Prostate gland (tissue), 2 donors: ENCODE measurements at regions not wholly inside any gene's neighbourhood (a gene's known extent, or its start where the extent isn't known, plus 50 kb on each side); places are given as distances from the start of the nearest gene placed in this dataset.

ENCODE experiments used
- DNase-seq: peaks from one replicate; pipeline ENCODE4 v3.0.0-alpha.2; 2019; ENCODE audit warnings: low spot score
- H3K27ac ChIP-seq, 2 donors: fragments of 200-600 bp; sonication (generic); 2 replicates each; pipeline ENCODE4 v1.5.1; 2017 to 2019
- H3K27me3 ChIP-seq: fragments of 200-600 bp; sonication (generic); replicated peaks from 2 replicates; pipeline ENCODE4 v1.5.1; 2019; ENCODE audit not compliant: insufficient read depth
- H3K36me3 ChIP-seq, 2 donors: fragments of 200-600 bp; sonication (generic); 1 replicate in 1 of 2; 2 replicates in 1 of 2; pipeline versions ENCODE4 v1.5.1 to v1.8.1; 2017 to 2019
- H3K4me1 ChIP-seq: fragments of 200-600 bp; sonication (generic); replicated peaks from 2 replicates; pipeline ENCODE4 v1.5.1; 2019
- H3K4me3 ChIP-seq, 2 donors: fragments of 200-600 bp; sonication (generic); 2 replicates each; pipeline ENCODE4 v1.5.1; 2017 to 2019
- H3K9me3 ChIP-seq: fragments of 200-600 bp; sonication (generic); 2 replicates; pipeline ENCODE4 v1.5.1; 2017
- POLR2A ChIP-seq: fragments of 450-650 bp; IDR thresholded peaks from one replicate; pipeline ENCODE4 v1.6.1; 2016; ENCODE audit warnings: antibody characterized with exemption, mild to moderate bottlenecking
- POLR2AphosphoS5 ChIP-seq: sonication (generic); formaldehyde crosslinking; IDR thresholded peaks from one replicate; pipeline ENCODE4 v1.6.1; 2017; ENCODE audit warnings: antibody characterized with exemption
- WGBS: methylation state at CpG from one replicate; pipeline ENCODE4 v1.1.5; 2018; 5-methylcytosine and 5-hydroxymethylcytosine counted together
- intact Hi-C: fragments of 100-400 bp; cut with DNase I; formaldehyde crosslinking; loops from one replicate; pipeline ENCODE4 v1.14.2; 2022
- TF ChIP-seq, protein P1 (sequence below), 4 experiments: fragments of 200-600 bp in 2 of 4; fragments of 450-650 bp in 2 of 4; sonication (generic) in 2 of 4; IDR thresholded peaks; 1 replicate in 3 of 4; 2 replicates in 1 of 4; pipeline ENCODE4 v1.5.1; 2016 to 2019; ENCODE audit warnings: antibody characterized with exemption in 4 of 4, mild to moderate bottlenecking in 2 of 4, moderate library complexity in 2 of 4

DNA sequence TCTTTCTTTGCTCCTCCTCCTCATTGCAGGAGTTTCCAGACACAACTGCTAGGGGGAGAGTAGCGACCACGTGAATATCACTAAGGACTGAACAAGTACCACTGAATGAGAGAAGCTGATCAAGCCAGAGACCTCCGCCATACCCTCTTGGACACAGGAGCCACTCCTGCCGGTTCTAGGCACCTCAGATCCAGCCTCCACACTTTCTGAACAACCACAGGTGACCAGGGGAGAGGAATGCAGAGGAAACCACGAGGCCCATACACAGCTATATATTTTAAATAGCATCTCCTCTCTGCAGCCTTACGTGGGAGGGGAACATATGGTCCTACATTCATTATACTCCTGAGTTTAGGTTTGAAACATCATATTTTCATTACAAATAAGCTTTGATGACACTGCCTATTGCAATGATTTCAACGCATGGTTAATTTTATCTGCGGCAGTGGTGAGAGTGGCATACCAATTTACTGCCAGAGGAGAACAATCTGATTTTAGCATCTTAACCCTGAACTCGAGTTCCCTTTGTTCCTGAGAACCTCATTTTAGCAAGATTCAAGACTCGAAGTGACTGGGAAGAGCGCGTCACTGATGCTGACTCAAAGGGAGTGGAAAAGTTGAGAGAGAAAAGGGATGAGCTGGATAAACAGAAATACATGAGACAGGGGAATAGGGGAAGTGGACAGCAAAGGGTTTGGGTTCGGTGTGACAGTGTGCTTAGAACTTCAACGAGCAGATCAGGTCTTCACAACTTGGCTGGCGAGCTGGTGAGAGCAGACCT lies 231.7 kb upstream of the PPARGC1A start:
- TF ChIP-seq POLR2AphosphoS5 = no peak
- TF ChIP-seq POLR2A = no peak
- TF ChIP-seq, protein P1, sequence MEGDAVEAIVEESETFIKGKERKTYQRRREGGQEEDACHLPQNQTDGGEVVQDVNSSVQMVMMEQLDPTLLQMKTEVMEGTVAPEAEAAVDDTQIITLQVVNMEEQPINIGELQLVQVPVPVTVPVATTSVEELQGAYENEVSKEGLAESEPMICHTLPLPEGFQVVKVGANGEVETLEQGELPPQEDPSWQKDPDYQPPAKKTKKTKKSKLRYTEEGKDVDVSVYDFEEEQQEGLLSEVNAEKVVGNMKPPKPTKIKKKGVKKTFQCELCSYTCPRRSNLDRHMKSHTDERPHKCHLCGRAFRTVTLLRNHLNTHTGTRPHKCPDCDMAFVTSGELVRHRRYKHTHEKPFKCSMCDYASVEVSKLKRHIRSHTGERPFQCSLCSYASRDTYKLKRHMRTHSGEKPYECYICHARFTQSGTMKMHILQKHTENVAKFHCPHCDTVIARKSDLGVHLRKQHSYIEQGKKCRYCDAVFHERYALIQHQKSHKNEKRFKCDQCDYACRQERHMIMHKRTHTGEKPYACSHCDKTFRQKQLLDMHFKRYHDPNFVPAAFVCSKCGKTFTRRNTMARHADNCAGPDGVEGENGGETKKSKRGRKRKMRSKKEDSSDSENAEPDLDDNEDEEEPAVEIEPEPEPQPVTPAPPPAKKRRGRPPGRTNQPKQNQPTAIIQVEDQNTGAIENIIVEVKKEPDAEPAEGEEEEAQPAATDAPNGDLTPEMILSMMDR (IDR thresholded peaks at IDR 0.05) = no peak
- Histone ChIP-seq H3K27me3 (no peaks in the 10 kb centered on the region), H3K36me3 (no peaks in the 10 kb centered on the region), H3K4me3 (no peak overlapping the region), H3K4me1 (no peaks in the 10 kb centered on the region), H3K9me3 (no peaks in the 10 kb centered on the region), H3K27ac (no peak overlapping the region)
- intact Hi-C loops = no loop called here
- no peak for DNase-seq
- 76% methylated on average over 15 of the region's 15 CpGs for WGBS

DNA sequence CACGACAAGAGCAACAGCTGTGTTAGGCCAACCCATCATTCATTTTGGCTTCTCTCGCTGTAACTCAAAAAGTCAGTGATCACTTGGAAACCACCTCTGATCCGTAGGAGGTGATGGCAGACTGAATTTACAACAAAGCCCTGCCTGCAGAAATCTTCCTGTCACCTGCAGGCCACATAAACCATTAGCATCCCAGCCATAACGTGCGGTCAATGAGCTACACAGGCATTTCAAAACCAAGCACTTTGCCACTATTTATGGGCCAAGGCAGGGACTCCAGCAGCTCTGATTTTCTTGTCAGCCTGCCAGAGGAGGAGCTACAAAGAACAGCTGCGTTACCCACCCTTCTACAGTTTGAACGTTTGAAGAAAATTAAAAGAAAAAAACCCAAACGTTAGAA lies 228.1 kb upstream of the PPARGC1A start:
- intact Hi-C loops = no loop called here
- 51% methylated on average over 8 of the region's 8 CpGs for WGBS
- Histone ChIP-seq H3K36me3 (no peaks in the 10 kb centered on the region), H3K27me3 (no peaks in the 10 kb centered on the region), H3K4me3 (no peak overlapping the region), H3K9me3 (no peaks in the 10 kb centered on the region), H3K4me1 (no peaks in the 10 kb centered on the region), H3K27ac (no peak overlapping the region)
- DNase-seq = no peak
- TF ChIP-seq POLR2AphosphoS5 (no peak), POLR2A (no peak)
- TF ChIP-seq, protein P1 (IDR thresholded peaks at IDR 0.05) = no peak

DNA sequence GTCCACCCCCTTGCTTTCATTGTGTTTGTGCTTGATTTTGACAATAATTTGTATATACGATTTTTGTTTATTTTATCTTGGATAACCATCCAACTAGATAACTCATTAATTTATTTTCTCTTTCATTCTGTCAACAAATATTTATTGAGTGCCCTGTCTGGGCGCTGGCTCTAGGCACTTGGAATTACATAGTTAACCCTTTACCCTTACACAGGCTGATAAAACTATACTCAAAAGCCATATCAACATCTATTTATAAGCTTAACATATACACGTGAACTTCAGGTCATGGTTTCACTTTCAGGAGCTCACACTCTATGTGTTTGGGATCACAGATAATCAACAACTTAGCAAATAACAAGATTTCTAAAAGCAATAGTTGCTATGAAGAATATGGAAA lies 226.3 kb upstream of the PPARGC1A start:
- intact Hi-C loops = no loop called here
- DNase-seq = no peak
- Histone ChIP-seq H3K27ac (no peak overlapping the region), H3K36me3 (no peaks in the 10 kb centered on the region), H3K4me3 (no peak overlapping the region), H3K4me1 (no peaks in the 10 kb centered on the region), H3K27me3 (no peaks in the 10 kb centered on the region), H3K9me3 (no peaks in the 10 kb centered on the region)
- TF ChIP-seq, protein P1 (IDR thresholded peaks at IDR 0.05) = no peak
- no peak for TF ChIP-seq POLR2AphosphoS5
- no peak for TF ChIP-seq POLR2A
- 77% methylated on average over 3 of the region's 3 CpGs for WGBS

DNA sequence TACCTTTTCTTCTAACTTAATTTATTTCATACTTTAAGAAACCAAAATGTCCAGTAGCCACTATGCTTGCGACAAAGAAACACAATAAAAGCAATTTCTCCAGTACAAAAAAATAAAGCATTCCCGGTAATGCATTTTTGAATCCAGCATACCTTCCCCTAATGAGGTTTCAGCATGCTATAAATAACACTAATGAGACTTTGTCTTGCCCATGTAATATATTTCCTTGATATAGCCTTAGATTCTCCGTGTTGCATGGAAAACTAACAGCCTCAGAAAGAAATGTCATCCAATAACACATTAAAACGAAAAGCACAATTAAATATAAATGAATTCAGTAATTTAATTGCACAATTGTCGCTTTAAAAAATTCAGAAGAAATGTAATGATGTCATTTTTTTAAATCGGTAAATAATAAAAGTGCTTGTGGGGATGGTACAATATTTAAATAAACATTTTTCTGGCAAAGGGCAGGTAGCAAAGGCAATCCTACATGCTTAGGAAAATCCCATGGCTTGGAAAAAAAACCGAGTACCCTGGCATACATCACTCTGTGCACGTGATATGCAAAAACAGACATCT lies 225.2 kb upstream of the PPARGC1A start:
- Histone ChIP-seq H3K9me3 (no peaks in the 10 kb centered on the region), H3K27me3 (no peaks in the 10 kb centered on the region), H3K4me3 (no peak overlapping the region), H3K36me3 (no peaks in the 10 kb centered on the region), H3K4me1 (no peaks in the 10 kb centered on the region), H3K27ac (no peak overlapping the region)
- TF ChIP-seq POLR2A (no peak), POLR2AphosphoS5 (no peak)
- TF ChIP-seq, protein P1 (IDR thresholded peaks at IDR 0.05) = no peak
- no peak for DNase-seq
- WGBS = 92% methylated on average over 8 of the region's 8 CpGs
- intact Hi-C loops = no loop called here

DNA sequence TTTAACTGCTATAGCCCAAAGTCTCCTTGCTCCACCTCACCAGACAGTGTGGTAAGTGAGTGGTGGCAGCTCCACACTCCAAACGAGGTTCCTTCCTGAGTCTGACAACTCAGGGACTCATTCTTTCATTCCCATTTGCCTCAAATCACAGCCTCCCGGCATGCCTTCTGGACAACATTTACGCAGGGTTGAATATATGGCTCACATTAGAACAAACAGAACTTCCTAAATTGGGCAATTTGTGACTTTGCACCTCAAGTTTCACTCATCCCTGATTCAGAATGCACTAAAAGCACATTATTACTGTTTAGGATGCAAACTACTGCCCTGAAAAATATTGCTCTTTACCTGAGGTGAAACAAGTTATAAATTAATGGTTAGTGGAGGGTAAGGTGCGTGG lies 224.6 kb upstream of the PPARGC1A start:
- H3K36me3 ChIP-seq = no peaks in the 10 kb centered on the region

More for the DNA sequence above, 224.6 kb upstream of the PPARGC1A start:
- intact Hi-C loops = no loop called here
- TF ChIP-seq POLR2AphosphoS5 (no peak), POLR2A (no peak)
- TF ChIP-seq, protein P1 (IDR thresholded peaks at IDR 0.05) = no peak
- Histone ChIP-seq H3K4me3 (no peak overlapping the region), H3K4me1 (no peaks in the 10 kb centered on the region), H3K9me3 (no peaks in the 10 kb centered on the region), H3K27me3 (no peaks in the 10 kb centered on the region), H3K27ac (no peak overlapping the region)
- DNase-seq = no peak
- WGBS = 90% methylated on average over 4 of the region's 4 CpGs
